GM10266 (cell line): ENCODE measurements at regions not wholly inside any gene's neighbourhood (a gene's known extent, or its start where the extent isn't known, plus 50 kb on each side); places are given as distances from the start of the nearest gene placed in this dataset.

Source experiments
- DNase-seq: peaks from one replicate; pipeline ENCODE4 v3.0.0; 2012; ENCODE audit errors: extremely low spot score
- TF ChIP-seq, protein P1 (sequence below): IDR thresholded peaks from 2 replicates; pipeline ENCODE4 v1.5.1; 2012; ENCODE audit warnings: mild to moderate bottlenecking, low read depth; ENCODE audit not compliant: control insufficient read depth, insufficient read depth; ENCODE audit errors: missing control alignments

DNA sequence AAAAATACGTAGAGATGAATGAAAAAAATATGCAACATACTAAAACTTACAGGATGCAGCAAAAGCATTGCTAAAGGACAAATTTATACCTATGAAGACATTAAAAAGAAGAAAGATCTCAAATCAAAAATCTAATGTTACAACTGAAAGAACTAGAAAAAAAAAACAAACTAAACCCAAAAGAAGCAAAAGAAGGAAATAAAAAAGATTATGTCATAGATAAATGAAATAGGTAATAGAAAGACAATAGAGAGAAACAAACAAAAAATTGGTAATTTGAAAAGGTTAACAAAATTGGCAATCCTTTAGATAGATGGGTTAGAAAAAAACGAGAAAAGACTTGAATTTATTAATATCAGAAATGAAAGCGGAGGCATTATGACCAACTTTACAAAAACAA lies 1000.2 kb downstream of the TLE4 start:
- no peak for DNase-seq
- TF ChIP-seq, protein P1, sequence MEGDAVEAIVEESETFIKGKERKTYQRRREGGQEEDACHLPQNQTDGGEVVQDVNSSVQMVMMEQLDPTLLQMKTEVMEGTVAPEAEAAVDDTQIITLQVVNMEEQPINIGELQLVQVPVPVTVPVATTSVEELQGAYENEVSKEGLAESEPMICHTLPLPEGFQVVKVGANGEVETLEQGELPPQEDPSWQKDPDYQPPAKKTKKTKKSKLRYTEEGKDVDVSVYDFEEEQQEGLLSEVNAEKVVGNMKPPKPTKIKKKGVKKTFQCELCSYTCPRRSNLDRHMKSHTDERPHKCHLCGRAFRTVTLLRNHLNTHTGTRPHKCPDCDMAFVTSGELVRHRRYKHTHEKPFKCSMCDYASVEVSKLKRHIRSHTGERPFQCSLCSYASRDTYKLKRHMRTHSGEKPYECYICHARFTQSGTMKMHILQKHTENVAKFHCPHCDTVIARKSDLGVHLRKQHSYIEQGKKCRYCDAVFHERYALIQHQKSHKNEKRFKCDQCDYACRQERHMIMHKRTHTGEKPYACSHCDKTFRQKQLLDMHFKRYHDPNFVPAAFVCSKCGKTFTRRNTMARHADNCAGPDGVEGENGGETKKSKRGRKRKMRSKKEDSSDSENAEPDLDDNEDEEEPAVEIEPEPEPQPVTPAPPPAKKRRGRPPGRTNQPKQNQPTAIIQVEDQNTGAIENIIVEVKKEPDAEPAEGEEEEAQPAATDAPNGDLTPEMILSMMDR = no peak

DNA sequence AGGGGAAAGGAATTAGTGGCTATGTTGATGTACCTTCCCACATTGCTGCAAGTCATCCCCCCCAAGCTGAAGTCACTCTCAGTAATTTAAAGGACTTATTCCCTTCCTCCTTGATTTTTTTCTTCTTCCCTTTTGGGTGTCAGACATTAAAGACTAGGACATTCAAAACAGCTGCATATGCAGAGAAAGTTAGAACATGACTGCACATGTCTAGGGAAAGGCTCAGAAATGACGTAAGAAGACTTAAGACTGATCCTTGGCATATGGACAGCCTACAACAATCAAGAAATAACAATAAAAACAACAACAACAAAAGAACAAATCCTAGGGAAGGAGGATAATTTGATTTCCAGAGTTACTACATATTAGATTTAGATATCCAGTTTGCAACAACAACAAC lies 997.5 kb downstream of the TLE4 start:
- TF ChIP-seq, protein P1 = no peak

DNA sequence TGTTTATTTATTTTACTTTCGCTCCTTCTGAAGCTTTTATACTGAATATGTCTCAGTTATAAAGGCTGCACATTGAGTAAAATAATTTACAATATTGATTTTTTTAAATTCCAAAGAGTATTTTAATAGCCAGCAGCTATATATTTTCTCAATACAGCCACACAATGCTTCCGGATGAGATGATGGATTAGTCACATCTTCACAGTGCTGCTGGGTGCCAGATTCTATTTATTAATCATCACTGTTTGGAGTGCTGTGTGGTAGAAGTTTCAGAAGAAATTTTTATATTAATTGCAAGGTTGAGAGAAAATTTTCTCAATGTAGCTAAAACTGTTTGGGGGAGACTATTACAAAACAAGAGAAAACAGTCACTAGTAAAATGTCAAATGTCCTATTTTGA lies 989.8 kb downstream of the TLE4 start:
- no peak for DNase-seq
- TF ChIP-seq, protein P1 = no peak

More for the DNA sequence above, 997.5 kb downstream of the TLE4 start:
- no peak for DNase-seq

DNA sequence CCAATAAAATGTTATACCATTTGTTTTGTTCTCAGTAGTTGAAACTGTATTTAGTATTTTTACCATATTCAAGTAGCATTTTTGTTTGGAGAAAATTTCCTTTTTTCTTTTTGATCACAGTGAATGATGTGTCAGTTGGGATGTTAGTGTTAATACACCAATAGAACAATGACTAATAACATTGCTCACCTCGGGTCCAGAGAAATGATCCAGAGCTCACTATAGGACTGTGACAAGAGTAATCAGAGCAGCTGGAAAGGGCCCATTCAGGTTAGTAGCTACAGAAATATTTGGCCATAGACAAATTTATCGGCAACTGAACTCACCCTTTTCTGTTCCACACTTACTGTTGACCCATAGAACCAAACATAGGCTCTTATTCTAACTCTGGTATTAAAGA lies 989.2 kb downstream of the TLE4 start:
- no peak for DNase-seq
- TF ChIP-seq, protein P1 = no peak

DNA sequence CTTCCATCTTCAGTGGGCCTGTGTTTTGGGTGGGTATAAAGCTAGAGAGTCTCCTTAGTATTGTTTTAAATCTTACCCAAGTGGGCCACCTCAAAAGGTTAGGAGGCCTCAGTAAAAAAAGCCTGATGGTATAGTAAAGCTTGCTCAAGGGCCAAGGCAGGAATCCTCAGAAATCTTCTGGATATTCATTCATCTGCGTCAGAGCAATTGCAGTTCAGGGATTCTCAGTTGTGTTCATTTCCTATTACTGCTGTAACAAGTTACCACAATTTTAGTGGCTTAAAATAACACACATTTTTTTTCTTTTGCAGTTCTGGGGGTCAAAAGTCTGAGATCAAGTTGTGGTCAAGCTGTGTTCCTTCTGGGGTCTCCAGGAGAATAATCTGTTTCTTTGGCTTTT lies 985.5 kb downstream of the TLE4 start:
- TF ChIP-seq, protein P1 = no peak
- no peak for DNase-seq

DNA sequence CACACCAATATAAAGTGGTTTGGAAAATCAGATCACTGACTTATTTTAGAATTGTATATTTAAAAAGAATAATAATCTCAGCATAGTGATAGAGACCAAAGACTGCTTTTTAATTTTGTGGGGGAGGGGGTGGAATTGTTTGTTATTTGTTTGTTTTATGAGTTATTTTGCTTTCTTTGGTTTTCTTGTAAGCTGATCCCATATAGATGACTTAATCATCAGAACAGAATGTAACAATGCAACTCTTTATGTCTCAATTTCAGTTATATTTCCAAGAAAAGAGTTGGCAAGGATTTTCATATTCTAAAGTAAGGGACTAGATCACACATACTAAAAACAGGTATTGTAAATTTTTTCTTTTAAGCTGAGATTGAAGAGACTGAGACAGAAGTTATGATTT lies 984.9 kb downstream of the TLE4 start:
- TF ChIP-seq, protein P1 = no peak
- DNase-seq = no peak

DNA sequence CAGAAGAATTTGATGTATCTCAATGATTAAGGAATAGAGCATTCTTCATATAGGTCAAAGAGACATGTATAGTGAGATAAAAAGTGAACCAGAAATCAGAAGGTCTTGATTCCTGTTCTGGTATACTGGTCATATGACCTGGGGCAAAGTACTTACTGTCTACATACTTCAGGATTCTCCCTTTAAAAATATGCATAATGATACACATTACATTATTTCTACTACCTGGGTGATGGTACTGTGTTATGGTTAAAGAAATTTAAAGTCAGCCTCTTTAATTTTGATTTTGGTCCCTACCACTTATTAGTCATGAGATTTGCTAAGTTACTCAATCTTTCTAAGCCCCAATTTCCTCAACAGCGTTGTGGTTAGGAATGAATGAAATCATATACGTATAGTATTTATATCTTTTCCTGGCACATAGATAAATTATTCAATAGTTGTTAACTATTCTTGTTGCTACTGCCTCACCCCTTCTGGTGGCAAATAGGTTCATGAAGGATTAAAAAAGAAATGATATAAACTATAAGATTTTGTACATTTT lies 984.1 kb downstream of the TLE4 start:
- TF ChIP-seq, protein P1 = no peak
- no peak for DNase-seq
